ENCODE measurements at regions not wholly inside any gene's neighbourhood (a gene's known extent, or its start where the extent isn't known, plus 50 kb on each side); places are given as distances from the start of the nearest gene placed in this dataset.

DNA sequence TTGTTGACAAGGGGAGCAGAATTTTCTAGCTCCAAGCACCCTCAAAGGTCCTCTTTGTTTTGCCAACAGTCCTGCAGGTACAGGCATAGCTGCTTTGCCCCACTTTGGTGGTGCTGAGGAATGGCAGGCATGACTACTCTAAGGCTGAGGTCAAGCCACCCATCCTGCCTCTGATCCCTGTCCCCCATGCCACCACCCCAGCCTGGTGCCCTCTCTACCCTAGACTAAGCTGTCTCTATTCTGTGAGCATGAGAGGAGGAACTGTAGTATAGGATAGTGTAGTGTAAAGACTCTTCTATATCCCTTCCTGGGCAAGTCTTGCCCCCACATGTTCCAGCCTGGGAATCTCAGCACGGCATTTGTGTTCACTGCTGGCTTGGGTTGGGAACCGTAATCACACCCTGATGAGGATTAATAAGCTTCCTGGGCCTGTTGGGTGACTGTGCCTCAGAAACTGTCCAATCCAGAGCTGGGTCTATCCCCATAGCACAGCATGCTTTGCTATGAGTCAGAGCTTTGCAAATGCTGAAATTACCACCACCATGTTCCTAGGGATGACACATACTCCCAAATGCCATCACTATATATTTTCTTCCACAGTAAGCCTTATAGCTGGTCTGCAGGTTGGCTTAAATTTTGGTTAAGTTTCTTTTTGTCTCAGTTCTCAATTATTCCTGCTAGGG, 105.7 kb upstream of the PPP2R5A start:
- peak; percentile 37 for DNase-seq (ENCODE audit: low read depth)
- H3K4me3 ChIP-seq (ENCODE audit: low read depth, low read length) = no peak overlapping the region
- TF ChIP-seq, protein P1, sequence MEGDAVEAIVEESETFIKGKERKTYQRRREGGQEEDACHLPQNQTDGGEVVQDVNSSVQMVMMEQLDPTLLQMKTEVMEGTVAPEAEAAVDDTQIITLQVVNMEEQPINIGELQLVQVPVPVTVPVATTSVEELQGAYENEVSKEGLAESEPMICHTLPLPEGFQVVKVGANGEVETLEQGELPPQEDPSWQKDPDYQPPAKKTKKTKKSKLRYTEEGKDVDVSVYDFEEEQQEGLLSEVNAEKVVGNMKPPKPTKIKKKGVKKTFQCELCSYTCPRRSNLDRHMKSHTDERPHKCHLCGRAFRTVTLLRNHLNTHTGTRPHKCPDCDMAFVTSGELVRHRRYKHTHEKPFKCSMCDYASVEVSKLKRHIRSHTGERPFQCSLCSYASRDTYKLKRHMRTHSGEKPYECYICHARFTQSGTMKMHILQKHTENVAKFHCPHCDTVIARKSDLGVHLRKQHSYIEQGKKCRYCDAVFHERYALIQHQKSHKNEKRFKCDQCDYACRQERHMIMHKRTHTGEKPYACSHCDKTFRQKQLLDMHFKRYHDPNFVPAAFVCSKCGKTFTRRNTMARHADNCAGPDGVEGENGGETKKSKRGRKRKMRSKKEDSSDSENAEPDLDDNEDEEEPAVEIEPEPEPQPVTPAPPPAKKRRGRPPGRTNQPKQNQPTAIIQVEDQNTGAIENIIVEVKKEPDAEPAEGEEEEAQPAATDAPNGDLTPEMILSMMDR (conservative IDR thresholded peaks at IDR 0.05; ENCODE audit: low read depth, low read length) = no peak

DNA sequence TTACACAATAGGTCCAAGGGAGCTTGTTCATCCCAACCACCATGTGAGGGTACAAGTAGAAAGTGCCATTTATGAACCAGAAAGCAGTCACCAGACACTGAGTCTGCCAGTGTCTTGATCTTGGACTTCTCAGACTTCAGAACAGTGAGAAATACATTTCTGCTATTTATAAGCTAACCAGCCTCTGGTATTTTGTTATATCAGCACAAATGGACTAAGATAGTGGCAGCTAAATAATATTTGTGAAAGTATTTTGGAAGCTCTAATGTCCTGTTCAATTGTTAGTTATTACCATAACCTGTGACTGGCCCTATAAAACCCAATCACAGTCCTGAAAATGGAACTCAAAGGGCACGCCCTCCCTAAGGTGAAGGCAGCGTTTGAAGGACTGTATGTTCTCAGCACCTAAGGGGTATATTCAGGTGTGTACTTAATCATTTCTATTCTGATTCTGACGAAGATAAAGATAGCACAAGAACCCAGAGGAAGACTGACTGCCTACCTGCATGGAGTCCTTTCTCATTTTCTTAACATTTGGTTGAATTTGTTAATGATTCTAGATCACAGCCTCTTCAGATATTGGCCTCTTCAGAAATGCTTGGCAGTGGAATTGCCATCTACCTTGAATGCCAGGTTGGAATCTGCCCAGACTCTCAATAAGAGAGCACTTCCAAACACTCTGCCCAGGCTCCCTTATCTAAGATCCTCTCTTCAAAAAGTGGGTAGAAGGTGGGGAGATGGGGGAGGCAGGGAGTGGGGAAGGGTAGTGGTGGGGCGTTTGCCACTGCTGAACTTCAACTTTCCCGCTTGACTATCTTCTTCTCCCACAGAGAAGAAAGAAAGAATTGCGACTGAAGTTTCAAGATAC, 104.0 kb upstream of the PPP2R5A start:
- no peak for DNase-seq (ENCODE audit: low read depth)
- H3K4me3 ChIP-seq (ENCODE audit: low read depth, low read length) = no peak overlapping the region
- TF ChIP-seq, protein P1 (conservative IDR thresholded peaks at IDR 0.05; ENCODE audit: low read depth, low read length) = no peak

DNA sequence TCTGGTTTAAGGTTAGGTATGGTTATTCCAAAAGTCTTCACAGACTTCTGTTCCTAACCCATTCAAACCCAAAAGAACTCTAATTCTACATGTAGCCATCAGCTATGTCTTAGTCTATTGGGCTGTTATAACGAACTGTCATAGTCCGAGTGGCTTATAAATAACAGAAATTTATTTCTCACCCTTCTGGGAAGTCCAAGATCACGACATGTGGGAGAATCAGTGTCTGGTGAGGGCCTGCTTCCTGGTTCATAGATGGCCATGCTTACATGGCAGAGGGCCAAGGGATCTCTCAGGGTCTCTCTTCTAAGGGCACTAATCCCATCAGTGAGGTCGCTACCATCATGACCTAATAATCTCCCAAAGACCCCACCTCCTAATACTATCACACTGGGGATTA, 103.0 kb upstream of the PPP2R5A start:
- H3K4me3 ChIP-seq (ENCODE audit: low read depth, low read length) = no peak overlapping the region
- TF ChIP-seq, protein P1 (conservative IDR thresholded peaks at IDR 0.05; ENCODE audit: low read depth, low read length) = no peak
- no peak for DNase-seq (ENCODE audit: low read depth)

DNA sequence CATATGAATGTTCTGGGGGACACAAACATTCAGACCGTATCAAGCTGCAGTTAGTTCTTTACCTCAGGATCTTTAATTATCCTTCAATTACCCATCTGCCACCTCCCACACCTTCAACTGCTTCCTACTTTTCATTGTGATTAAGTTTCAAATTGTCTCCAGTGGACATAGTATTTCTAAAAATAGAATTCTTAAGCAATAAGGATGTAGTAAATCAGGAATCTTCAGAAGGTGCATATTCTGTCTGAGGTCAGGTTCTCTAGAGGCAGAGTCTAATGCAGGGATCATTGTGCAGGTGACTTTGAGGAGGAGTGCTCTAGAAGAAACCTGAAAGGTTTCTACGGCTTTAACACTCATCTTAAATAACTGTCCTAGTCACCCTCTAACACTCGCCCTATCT, 102.6 kb upstream of the PPP2R5A start:
- no peak for DNase-seq (ENCODE audit: low read depth)
- TF ChIP-seq, protein P1 (conservative IDR thresholded peaks at IDR 0.05; ENCODE audit: low read depth, low read length) = no peak
- H3K4me3 ChIP-seq (ENCODE audit: low read depth, low read length) = no peak overlapping the region

DNA sequence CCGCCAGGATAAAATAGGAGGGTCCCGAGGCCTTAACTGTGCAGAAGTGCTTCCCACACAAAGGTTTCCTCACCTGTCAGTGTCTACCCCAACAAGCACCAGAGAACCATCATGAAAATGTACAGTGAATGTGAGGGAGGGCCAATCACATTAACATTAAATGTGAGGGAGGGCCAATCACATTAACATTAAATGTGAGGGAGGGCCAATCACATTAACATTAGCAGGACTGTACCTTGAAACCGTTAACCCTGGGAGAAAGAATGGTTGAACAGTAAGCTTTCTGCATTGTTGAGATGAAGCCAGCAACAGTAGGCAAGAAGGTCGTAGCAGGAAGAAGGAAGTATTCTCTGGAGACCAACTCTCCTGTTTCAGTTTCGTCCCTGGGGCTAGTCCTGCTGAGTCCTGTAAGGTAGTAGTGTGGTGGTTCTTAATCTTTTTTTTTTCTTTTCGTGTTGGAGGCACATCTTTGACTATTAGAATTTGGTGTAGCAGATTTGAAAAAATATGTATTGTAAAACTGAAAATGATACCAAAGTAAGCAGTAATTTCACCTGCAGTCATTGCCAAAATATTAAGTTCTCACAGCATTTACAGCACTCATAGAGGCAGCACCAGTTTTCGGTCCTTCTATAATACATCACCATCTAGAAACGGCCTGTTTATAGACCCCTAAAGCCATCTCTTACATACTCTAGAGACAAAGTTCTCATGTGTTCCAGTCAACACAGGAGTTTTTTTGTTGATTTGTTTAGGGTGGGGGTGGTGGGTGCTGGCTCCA, 98.6 kb upstream of the PPP2R5A start:
- TF ChIP-seq, protein P1 (conservative IDR thresholded peaks at IDR 0.05; ENCODE audit: low read depth, low read length) = no peak
- DNase-seq (ENCODE audit: low read depth) = no peak
- no peak overlapping the region for H3K4me3 ChIP-seq (ENCODE audit: low read depth, low read length)

DNA sequence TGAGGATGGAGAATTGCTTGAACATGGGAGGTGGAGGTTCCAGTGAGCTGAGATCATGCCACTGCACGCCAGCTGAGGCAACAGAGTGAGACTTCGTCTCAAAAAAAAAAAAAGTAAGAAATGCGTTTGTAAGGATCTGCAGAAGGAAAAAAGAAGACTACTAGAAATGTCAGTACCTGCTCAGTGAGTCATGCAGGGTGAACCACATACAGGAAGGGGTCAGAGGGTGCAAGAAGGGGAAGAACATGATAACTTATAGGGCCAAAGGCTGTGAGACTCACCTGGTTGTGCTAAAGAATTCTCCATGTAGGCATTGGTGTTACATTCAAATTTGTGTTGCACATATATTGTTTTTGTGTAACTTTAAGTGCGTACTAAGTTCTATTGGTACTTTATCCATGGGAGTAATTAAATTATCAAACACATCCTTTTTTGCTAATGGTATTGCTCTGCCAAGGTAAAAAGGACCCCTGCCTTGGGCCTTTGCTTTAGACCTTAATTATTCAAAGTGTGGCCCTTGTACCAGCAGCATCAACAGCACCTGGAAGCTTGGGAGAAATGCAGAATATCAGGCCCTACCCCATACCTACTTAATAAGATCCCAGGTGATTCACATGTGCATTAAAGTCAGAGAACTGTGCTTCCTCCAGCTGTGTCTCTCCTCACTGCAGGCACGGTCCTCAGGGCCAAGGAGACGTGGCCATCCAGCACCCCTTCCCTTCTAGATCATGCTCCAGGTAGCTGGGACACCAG, 96.4 kb upstream of the PPP2R5A start:
- DNase-seq (ENCODE audit: low read depth) = no peak
- TF ChIP-seq, protein P1 (conservative IDR thresholded peaks at IDR 0.05; ENCODE audit: low read depth, low read length) = no peak
- no peak overlapping the region for H3K4me3 ChIP-seq (ENCODE audit: low read depth, low read length)

Measured in epithelial cell of proximal tubule (primary cell).